Stomach (tissue), 8 donors: ENCODE measurements at regions not wholly inside any gene's neighbourhood (a gene's known extent, or its start where the extent isn't known, plus 50 kb on each side); places are given as distances from the start of the nearest gene placed in this dataset.

Source experiments
- DNase-seq, 2 donors: peaks; one replicate each; pipeline versions ENCODE4 v3.0.0 to v3.0.0-alpha.2; 2013 to 2019
- H3K27ac ChIP-seq, 5 donors: fragments of 200-600 bp in 4 of 5; sonication (generic) in 4 of 5; one replicate each; pipeline ENCODE4 v1.5.1; 2013 to 2019; ENCODE audit warnings: mild to moderate bottlenecking in 1 of 5, moderate library complexity in 1 of 5
- H3K27me3 ChIP-seq, 3 donors: fragments of 200-600 bp; sonication (generic); one replicate each; pipeline ENCODE4 v1.5.1; 2017 to 2019; ENCODE audit warnings: mixed run types in 1 of 3
- H3K36me3 ChIP-seq, 4 donors: fragments of 200-600 bp; sonication (generic); 1 replicate in 3 of 4; 2 replicates in 1 of 4; pipeline ENCODE4 v1.5.1; 2016 to 2019
- H3K4me1 ChIP-seq, 4 donors: fragments of 200-600 bp; sonication (generic); one replicate each; pipeline ENCODE4 v1.5.1; 2016 to 2019
- H3K4me3 ChIP-seq, 4 donors: fragments of 200-600 bp; sonication (generic) in 3 of 4; one replicate each; pipeline ENCODE4 v1.5.1; 2016 to 2019; ENCODE audit warnings: mild to moderate bottlenecking in 1 of 4
- H3K9me3 ChIP-seq, 4 donors: fragments of 200-600 bp; sonication (generic); one replicate each; pipeline ENCODE4 v1.5.1; 2016 to 2019
- CTCF ChIP-seq, 7 experiments: fragments of 450-650 bp in 4 of 7; fragments of 200-600 bp in 3 of 7; sonication (generic) in 3 of 7; IDR thresholded peaks; one replicate each; pipeline ENCODE4 v1.5.1; 2016 to 2019; ENCODE audit warnings: antibody characterized with exemption in 7 of 7, control low read depth in 2 of 7, mild to moderate bottlenecking in 1 of 7
- EP300 ChIP-seq: sonication (generic); formaldehyde crosslinking; IDR thresholded peaks from one replicate; pipeline ENCODE4 v1.6.1; 2017; ENCODE audit warnings: antibody characterized with exemption
- POLR2A ChIP-seq, 4 donors: fragments of 450-650 bp; IDR thresholded peaks; one replicate each; pipeline ENCODE4 v1.6.1; 2016; ENCODE audit warnings: antibody characterized with exemption in 4 of 4, control low read depth in 2 of 4, mild to moderate bottlenecking in 1 of 4, moderate library complexity in 1 of 4
- POLR2AphosphoS5 ChIP-seq, 3 donors: sonication (generic); formaldehyde crosslinking; IDR thresholded peaks; one replicate each; pipeline ENCODE4 v1.6.1; 2016; ENCODE audit warnings: antibody characterized with exemption in 3 of 3
- WGBS, 5 donors: extraction: QIAGEN DNeasy Blood & Tissue Kit in 3 of 5; methylation state at CpG; one replicate each; pipeline versions ENCODE4 v1.1.5 to v1.1.7; 2013 to 2018; 5-methylcytosine and 5-hydroxymethylcytosine counted together
- intact Hi-C: fragments of 100-400 bp; cut with DNase I; formaldehyde crosslinking; loops from one replicate; pipeline ENCODE4 v1.15.1; 2023; ENCODE audit warnings: low total_unique reads
- donor health status: healthy with polysubstance abuse.
- donor health status: Bipolar disorder and iron deficiency.
- donor health status: healthy.

GRCh38 chr17:14815079-14815478 is 450.0 kb downstream of the PMP22 start:
- intact Hi-C loops: no loop called here
- Histone ChIP-seq H3K27ac (no peak overlapping the region), H3K36me3 (no peaks in the 10 kb centered on the region), H3K4me1 (no peaks in the 10 kb centered on the region), H3K4me3 (no peak overlapping the region), H3K27me3 (no peaks in the 10 kb centered on the region), H3K9me3 (peaks cover 0 to 5% (median 1%) of the 10 kb centered on the region in 4 donors)
- 71 to 79% (median 77%) methylated on average over 6 of the region's 6 CpGs for WGBS, 5 donors
- DNase-seq: no peak
- no peak for TF ChIP-seq POLR2A (IDR thresholded peaks at IDR 0.05)
- no peak for TF ChIP-seq CTCF (IDR thresholded peaks at IDR 0.05)
- no peak for TF ChIP-seq POLR2AphosphoS5 (IDR thresholded peaks at IDR 0.05)
- no peak for TF ChIP-seq EP300

- no peak overlapping the region for H3K4me3 ChIP-seq
- no peaks in the 10 kb centered on the region for H3K36me3 ChIP-seq
- DNase-seq: peak in 1 of 2 donors; percentile 23
- WGBS, 5 donors: 52 to 58% (median 54%) methylated on average over 18 of the region's 18 CpGs
- H3K27ac ChIP-seq: no peak overlapping the region
- H3K4me1 ChIP-seq: no peaks in the 10 kb centered on the region
- peaks cover 0 to 1% (median 0%) of the 10 kb centered on the region in 4 donors for H3K9me3 ChIP-seq
- intact Hi-C loops: no loop called here
- no peaks in the 10 kb centered on the region for H3K27me3 ChIP-seq
- TF ChIP-seq CTCF (IDR thresholded peaks at IDR 0.05): no peak
- no peak for TF ChIP-seq POLR2AphosphoS5 (IDR thresholded peaks at IDR 0.05)
Observed at GRCh38 chr17:14813649-14814370, 451.3 kb downstream of the PMP22 start.

GRCh38 chr17:14808425-14808824 is 456.7 kb downstream of the PMP22 start:
- Histone ChIP-seq H3K4me3 (no peak overlapping the region), H3K27ac (no peak overlapping the region), H3K9me3 (peaks cover 0 to 13% (median 3%) of the 10 kb centered on the region in 4 donors), H3K4me1 (peaks cover 0 to 6% (median 0%) of the 10 kb centered on the region in 4 donors), H3K27me3 (no peaks in the 10 kb centered on the region), H3K36me3 (no peaks in the 10 kb centered on the region)
- intact Hi-C loops: no loop called here
- no peak for DNase-seq
- TF ChIP-seq POLR2AphosphoS5 (IDR thresholded peaks at IDR 0.05) (no peak), CTCF (IDR thresholded peaks at IDR 0.05) (no peak), POLR2A (IDR thresholded peaks at IDR 0.05) (no peak), EP300 (no peak)

- DNase-seq: no peak
- peaks cover 0 to 6% (median 0%) of the 10 kb centered on the region in 4 donors for H3K4me1 ChIP-seq
- no peak overlapping the region for H3K27ac ChIP-seq
- no peaks in the 10 kb centered on the region for H3K27me3 ChIP-seq
- intact Hi-C loops: no loop called here
- no peak overlapping the region for H3K4me3 ChIP-seq
- TF ChIP-seq POLR2AphosphoS5 (IDR thresholded peaks at IDR 0.05) (no peak), CTCF (IDR thresholded peaks at IDR 0.05) (no peak), EP300 (no peak), POLR2A (IDR thresholded peaks at IDR 0.05) (no peak)
- peaks cover 0 to 13% (median 3%) of the 10 kb centered on the region in 4 donors for H3K9me3 ChIP-seq
- H3K36me3 ChIP-seq: no peaks in the 10 kb centered on the region
Observed at GRCh38 chr17:14805348-14805747, 459.8 kb downstream of the PMP22 start.
